ENCODE measurements at regions not wholly inside any gene's neighbourhood (a gene's known extent, or its start where the extent isn't known, plus 50 kb on each side); places are given as distances from the start of the nearest gene placed in this dataset.

DNA sequence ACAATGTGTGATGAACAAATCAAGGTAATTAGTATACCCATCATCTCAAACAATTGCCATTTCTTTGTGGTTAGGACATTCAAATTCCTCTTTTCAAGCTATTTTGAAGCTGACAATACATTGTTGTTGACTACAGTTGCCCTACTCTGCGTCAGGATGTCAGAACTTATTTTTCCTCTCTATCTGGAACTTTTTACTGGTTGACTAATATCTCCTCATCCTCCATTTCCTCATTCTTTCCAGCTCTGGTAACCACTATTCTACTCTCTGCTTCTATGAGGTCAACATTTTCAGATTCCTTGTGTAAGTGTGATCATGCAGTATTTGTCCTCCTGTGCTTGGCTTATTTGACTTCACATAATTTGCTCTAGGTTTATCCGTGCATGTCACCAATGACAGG lies 240.5 kb upstream of the HS3ST1 start:
- TF ChIP-seq, protein P1, sequence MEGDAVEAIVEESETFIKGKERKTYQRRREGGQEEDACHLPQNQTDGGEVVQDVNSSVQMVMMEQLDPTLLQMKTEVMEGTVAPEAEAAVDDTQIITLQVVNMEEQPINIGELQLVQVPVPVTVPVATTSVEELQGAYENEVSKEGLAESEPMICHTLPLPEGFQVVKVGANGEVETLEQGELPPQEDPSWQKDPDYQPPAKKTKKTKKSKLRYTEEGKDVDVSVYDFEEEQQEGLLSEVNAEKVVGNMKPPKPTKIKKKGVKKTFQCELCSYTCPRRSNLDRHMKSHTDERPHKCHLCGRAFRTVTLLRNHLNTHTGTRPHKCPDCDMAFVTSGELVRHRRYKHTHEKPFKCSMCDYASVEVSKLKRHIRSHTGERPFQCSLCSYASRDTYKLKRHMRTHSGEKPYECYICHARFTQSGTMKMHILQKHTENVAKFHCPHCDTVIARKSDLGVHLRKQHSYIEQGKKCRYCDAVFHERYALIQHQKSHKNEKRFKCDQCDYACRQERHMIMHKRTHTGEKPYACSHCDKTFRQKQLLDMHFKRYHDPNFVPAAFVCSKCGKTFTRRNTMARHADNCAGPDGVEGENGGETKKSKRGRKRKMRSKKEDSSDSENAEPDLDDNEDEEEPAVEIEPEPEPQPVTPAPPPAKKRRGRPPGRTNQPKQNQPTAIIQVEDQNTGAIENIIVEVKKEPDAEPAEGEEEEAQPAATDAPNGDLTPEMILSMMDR (IDR thresholded peaks at IDR 0.05; ENCODE audit: low read length) = no peak
- no peak for TF ChIP-seq EZH2 (optimal IDR thresholded peaks at IDR 0.05; ENCODE audit: low read depth, low read length)
